Lower leg skin (tissue), 3 donors: ENCODE measurements at regions not wholly inside any gene's neighbourhood (a gene's known extent, or its start where the extent isn't known, plus 50 kb on each side); places are given as distances from the start of the nearest gene placed in this dataset.

ENCODE experiments used
- CTCF ChIP-seq, 3 donors: fragments of 450-650 bp; IDR thresholded peaks; one replicate each; pipeline ENCODE4 v1.5.1; 2016; ENCODE audit warnings: antibody characterized with exemption in 3 of 3, mild to moderate bottlenecking in 3 of 3, moderate library complexity in 2 of 3
- POLR2A ChIP-seq, 2 donors: fragments of 450-650 bp; IDR thresholded peaks; one replicate each; pipeline ENCODE4 v1.6.1; 2016 to 2017; ENCODE audit warnings: antibody characterized with exemption in 2 of 2, mild to moderate bottlenecking in 1 of 2, moderate library complexity in 1 of 2

- TF ChIP-seq CTCF (IDR thresholded peaks at IDR 0.05) (no peak), POLR2A (IDR thresholded peaks at IDR 0.05) (no peak)
Measured at GRCh38 chr12:13273850-13274249, 77.3 kb downstream of the EMP1 start.
